Ramos (cell line): ENCODE measurements at regions not wholly inside any gene's neighbourhood (a gene's known extent, or its start where the extent isn't known, plus 50 kb on each side); places are given as distances from the start of the nearest gene placed in this dataset.

Experiments used
- in situ Hi-C: fragments of 300-500 bp; cut with MboI; formaldehyde crosslinking; loops from one replicate; pipeline ENCODE4 v1.14.3; 2022; ENCODE audit warnings: low sequenced_read_pairs; ENCODE audit not compliant: unreplicated experiment

DNA sequence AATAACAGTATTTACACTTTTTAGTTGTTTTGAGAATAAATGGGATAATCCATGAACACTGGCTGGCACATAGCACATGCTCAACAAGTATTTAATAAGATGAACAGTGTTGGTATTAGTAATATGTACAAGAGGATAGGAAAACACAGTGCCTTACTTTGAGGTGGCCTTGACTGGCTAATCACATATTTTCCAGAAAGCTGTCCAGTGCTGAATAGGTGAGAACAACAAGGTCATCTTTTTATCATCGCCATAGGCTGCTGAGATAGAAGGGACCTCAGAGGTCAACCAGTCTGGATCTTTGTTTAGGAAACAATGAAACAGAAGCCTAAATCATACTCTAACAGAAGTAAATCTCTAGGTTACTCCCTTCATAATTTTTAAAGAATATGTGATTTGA, 89.7 kb upstream of the BCL9 start:
- in situ Hi-C loops, result no loop called here

DNA sequence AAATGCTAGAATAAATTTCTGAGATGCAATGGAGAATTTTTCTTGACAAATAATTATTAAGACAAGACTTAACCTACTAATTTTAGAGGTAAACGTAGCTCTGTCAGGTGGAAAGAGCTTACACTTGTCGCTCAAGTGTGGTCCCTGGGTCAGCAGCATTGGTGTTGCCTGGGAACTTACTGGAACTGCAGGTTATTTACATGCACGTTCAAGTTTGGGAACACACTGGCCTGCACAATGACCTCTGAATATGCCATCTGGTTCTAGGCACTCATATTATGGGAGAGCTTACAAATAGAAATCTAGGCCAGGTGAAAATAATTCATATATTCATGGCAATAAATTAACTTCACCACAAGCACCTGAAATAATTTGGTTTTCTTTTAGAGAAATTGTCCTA, 88.5 kb upstream of the BCL9 start:
- in situ Hi-C loops, result no loop called here

DNA sequence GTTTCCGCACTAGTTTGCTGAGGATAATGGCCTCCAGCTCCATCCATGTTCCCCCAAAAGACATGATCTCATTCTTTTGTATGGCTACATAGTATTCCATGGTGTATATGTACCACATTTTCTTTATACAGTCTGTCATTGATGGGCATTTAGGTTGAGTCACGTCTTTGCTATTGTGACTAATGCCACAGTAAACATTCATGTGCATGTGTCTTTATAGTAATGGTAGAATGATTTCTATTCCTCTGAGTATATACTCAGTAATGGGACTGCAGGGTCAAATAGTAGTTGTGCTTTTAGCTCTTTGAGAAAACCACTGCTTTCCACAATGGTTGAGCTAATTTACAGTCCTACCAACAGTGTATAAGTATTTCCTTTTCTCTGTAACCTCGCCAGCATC, 78.3 kb upstream of the BCL9 start:
- in situ Hi-C loops, result no loop called here

DNA sequence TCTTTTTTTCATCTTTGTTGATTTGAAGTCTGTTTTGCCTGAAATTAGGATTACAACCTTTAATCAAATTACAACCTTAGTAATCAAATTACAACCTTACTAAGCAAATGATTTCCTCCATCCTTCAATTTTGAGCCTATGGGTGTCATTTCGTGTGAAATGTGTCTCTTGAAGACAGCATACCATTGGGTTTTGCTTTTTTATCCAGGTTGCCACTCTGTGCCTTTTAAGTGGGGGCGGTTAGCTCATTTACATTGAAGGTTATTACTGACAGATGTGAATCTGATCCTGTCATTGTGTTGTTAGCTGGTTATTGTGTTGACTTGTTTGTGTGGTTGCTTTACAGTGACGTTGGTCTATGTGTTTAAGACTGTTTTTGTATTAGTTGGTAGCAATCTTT, 74.8 kb upstream of the BCL9 start:
- in situ Hi-C loops, result loop anchor here (5.0 kb wide), 1 partner anchor 51 kb away; no protein-coding TSS in a partner anchor

DNA sequence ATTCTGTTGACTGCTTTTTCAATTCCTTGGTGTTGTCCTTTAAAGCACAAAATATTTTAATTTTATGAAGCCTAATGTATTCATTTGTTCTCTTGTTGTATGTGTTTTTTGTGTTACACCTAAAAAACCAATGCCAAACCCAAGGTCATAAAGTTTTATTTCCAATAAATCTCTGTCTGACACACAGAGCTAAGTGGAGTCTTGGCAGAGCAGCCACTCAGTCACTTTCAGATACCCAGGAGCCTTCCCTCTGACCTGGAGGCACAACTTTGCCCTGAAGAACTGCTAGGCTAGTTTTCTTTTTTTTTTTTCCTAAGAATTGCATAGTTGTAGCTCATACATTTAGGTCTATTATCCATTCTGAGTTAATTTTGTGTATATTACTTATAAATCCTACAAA, 71.2 kb upstream of the BCL9 start:
- in situ Hi-C loops, result no loop called here

DNA sequence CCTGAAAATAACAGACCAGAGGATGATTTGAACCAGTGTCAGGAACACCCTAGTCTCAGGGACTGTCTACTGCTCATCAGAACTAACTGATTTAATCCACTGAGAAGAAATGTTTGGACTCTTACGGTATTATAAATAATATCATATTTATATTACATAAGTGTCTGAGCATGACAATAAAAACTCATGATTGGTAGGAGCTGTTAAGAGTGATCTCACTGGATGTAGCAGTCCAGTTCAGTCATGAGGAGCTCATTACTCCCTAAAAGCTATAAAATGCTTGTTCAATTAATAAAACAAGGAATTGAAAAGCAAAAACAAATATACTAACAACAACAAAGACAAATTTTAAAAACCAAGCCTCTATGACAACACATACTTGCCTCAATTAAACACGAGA, 68.8 kb upstream of the BCL9 start:
- in situ Hi-C loops, result no loop called here

DNA sequence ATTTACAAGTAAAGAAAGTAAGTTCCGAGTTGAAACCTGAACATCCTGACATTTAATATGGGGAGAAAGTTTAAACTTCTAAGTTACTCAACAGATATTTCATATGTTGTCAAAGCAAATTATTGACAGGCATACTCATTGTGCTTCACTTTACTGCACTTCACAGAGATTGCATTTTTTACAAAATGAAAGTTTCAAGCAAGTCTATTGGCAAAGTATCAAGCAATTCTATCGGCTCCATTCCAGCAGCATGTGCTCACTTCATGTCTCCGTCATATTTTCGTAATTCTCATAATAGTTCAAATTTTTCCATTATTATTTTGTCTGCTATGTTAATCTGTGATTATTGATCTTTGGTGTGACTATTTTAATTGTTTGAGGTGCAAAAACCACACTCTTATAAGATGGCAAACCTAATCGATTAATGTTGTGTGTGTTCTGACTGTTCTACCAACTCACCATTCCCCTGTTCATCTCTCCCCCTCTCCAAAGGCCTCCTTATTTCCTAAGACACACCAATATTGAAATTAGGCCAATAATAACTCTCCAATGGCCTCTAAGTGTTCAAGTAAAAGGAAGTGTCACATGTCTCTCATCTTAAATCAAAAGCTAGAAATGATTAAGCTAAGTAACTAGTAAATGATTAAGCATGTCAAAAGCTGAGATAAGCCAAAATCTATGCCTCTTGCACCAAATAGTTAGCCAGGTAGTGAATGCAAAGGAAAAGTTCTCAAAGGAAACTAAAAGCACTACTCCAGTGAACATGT, 68.2 kb upstream of the BCL9 start:
- in situ Hi-C loops, result no loop called here

DNA sequence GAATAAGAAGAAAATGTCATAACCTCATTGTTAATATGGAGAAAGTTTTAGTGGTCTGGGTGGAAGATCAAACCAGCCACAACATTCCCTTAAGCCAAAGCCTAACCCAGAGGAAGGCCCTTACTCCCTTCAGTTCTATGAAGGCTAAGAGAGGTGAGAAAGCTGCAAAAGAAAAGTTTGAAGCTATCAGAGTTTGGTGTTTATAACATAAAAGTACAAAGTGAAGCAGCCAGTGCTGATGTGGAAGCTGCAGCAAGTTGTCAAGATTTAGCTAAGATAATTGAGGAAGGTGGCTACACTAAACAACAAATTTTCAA, 67.6 kb upstream of the BCL9 start:
- in situ Hi-C loops, result no loop called here

DNA sequence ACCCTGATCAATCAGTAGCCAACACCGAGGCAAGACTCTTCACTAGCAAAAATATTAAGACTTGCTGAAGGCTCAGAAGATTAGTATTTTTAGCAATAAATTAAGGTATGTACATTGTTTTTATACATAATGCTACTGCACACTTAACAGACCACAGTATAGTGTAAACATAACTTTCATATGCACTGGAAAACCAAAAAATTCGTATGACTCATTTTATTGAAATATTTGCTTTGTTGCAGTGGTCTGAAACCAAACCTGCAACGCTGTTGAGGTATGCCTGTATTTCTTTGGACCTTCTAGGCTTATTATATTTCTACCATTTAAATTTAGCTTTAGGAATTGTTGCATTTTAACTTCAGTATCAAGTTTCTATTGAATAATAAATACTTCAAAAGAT, 65.8 kb upstream of the BCL9 start:
- in situ Hi-C loops, result no loop called here

DNA sequence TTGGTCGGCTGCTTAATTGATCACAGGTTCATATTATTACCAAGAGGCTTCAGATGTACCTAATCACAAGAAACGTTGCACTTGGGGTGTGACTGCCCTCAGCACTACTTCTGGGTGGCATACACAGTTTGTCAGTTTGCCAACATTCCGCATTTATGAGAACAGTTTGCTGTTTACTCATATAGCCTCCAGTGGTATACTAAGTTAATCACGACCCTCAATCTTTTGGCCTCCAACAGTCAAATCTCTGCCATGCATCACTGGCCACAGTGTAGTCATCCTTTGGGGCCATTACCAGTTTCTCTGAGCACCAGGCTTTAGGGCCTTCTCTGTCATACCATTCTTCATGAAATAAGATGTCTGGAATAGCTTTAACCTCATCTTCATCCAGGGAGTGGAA, 62.8 kb upstream of the BCL9 start:
- in situ Hi-C loops, result no loop called here

DNA sequence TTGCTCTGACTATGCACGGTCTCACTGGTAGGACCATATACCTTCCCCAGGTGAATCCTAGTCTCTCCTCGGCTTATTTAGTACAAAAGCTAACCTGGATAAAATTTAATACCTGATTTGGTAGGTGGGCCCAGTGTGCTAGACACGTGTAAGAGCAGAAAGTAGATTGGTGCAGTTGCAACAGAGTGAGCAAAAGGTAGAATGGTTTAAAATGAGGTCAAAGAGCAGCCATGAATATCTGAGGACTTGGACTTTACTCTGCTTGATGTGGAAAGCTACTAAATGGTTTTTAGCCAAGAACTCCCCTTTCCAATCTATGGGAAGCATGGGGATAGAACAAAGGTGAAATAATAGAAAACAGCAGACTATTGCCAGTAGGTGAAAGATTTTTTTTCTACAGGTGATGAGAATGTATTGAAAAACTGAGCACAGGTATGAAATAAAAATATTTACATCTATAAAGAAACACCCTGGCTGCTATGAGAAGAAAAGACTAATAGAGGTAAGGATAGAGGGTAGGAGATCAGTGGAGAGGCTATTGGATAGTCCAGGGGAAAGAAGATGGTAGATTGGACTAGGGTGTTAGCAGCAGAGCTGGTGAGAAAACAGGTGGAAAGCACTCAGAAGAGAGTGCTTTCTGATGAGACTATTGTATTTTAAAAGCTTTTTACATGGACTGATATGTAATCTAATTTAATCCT, 61.3 kb upstream of the BCL9 start:
- in situ Hi-C loops, result no loop called here

DNA sequence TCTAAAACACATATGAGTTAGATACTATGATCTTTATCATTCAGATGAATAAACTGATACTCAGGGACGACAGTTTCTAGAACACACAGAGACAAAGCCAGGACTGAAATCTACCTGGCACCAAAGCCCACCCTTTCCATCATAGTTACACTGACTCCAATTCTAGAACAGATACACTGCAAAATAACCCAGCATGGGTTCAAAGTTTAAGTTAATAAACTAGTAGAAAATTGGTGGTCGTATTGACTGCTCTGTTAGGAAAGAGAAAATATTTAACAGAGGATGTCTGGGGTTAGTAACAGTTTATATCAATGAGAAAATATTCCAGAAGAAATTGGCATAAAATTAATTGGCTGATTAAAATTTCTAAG, 60.8 kb upstream of the BCL9 start:
- in situ Hi-C loops, result no loop called here

DNA sequence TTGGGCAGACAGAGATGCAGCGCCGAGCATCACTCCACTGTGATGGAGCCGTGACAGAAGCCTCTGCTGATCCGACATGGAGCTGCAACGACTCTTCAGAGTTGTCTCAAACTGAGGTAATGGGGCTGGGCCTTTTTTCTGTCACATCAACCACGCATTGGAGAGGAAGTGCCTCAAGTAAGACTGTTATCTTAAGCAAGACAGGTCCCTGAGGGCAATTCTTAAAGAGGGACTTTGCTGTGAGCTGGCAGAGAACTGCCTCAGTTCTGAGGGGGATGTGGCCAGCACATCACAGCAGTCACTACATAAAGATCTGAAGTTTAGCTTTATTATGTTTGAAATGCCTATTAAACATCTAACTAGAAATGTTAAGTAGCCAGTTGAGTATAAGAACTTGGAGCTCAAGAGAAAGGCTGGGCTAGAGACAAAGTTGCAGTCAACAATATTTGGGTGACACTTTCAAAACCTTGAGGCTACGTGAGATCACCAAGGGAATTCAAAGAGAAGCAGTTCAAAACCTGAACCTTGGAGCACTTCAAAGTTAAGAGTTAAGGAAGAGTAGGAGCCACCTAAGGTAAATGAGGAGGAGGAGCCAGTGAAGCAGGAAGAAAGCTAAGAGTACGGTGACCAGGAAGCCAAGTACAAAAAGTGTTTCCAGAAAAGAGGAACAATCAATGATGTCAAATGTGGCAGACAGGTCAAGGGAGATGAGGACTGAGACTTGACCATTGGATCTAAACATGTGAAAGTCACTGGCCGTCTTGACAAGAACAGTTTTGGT, 54.2 kb upstream of the BCL9 start:
- in situ Hi-C loops, result no loop called here

DNA sequence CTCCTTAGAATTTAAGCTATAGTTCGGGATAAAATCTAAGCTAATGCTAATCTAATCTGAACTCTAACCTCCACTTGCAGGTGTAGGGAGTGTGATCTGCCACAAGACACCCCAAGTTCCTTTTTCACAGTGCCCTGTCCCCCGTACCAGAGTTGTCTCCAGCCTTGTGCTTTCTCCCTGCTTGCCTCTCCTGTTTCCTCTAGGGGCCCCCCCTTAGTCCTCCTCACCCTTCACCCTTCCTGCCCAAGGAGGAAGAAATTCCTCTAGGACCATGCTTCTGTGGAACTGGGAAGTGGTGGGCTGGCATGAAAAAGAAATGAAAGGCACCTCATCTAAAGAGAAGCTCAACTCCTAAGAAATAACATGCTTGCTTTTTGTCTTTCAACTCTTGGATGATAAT, 50.2 kb upstream of the BCL9 start:
- in situ Hi-C loops, result loop anchor here (10.0 kb wide), 1 partner anchor 404 kb away; no protein-coding TSS in a partner anchor
